PC-3 (cell line): ENCODE measurements at regions not wholly inside any gene's neighbourhood (a gene's known extent, or its start where the extent isn't known, plus 50 kb on each side); places are given as distances from the start of the nearest gene placed in this dataset.
"Not testable (repeated sequence)": the region's sequence is repeated elsewhere in the genome, so short reads cannot be mapped to it uniquely, and the experiment has no call there.

ENCODE experiments used
- CTCF ChIP-seq: fragments of 300-600 bp; sonication (generic); conservative IDR thresholded peaks from 2 replicates; pipeline ENCODE4 v1.5.1; 2017; ENCODE audit warnings: antibody characterized with exemption, low read depth, mild to moderate bottlenecking, low read length
- EZH2 ChIP-seq: fragments of 300-600 bp; sonication (generic); IDR thresholded peaks from one replicate; pipeline ENCODE4 v1.6.1; 2017; ENCODE audit warnings: antibody characterized with exemption, mild to moderate bottlenecking, low read length; ENCODE audit not compliant: unreplicated experiment

GRCh38 chr7:135872861-135873260, 104.3 kb downstream of the MTPN start:
- TF ChIP-seq CTCF, EZH2: not testable (repeated sequence)
